ENCODE measurements at regions not wholly inside any gene's neighbourhood (a gene's known extent, or its start where the extent isn't known, plus 50 kb on each side); places are given as distances from the start of the nearest gene placed in this dataset.

- no peak for TF ChIP-seq CTCF (IDR thresholded peaks at IDR 0.05)
These were observed 91.8 kb upstream of the LARP1 start for GRCh38 chr5:154663424-154663823.

DNA sequence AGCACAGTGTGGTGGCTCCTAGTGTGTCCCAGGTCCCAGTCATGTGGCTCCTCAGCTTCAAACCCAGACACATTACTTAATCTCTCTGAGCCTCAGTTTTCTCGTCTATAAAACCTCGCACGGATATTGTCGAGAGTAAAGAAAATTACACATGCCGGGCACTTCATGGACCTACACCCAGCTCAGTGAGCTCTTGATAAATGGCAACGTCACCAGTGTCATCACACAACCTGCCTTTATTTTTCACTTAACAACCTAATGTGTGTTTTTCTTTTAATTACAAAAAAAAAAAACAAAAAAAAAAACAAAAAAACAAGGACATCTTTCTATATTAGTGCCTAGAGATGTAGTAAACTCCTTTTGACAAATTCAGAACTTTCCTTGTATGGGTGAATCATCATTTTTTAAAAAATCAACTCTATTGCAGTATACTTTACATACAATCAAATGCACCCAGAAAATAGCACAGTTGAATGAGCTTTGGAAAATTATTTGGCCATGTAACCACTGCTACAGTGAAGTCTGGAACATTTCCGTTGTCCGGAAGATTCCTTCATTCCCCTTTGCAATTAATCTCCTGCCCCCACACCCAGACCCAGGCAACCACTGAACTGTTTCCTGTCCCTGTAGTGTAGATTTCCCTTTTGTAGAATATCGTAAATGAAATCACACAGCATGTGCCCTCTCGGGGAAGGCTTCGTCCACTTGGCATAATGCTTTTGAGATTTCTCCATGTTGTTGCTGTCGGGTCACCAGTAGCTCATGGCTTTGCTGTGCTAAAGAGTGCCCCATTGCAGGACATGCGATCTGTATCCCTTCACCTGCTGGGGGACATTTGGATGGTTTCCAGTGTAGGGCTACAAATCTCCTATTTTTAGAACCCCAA lies 100.4 kb upstream of the LARP1 start:
- TF ChIP-seq CTCF (IDR thresholded peaks at IDR 0.05), result no peak

DNA sequence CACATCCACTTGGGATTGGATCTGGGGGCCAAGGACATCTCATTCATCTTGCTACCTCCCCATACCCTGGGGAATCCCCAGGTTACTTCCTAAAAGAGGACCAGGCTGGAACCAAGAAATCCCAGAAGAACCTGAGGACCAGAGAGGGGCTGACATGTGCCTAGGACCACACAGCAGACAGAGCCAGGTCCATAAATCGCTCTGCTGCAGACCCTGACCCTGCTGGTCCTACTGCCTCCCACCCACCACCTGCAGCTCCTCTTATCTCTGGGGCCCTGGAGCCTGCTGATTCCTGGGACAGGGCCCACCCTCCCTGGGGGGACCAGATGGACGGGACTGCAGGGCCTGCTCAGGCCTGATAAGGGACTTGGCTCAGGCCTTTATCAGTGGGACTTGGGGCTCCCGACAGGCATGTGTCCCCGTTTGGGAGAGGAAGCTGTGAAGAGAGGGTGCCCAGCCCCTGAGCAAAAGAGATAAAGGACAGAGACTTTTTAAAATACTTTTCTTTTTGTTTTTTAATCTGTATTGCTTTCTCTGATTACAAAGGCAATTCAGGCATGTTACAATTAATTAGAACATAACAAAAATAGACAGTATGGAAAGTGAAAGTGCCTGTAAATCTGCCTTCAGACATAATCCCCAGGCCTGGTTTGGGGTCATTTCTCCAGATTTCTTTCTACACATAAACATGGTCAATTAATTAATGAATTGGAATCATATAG lies 101.3 kb upstream of the LARP1 start:
- no peak for TF ChIP-seq CTCF (IDR thresholded peaks at IDR 0.05)

GRCh38 chr5:154653418-154653763 lies 101.8 kb upstream of the LARP1 start:
- no peak for TF ChIP-seq CTCF (IDR thresholded peaks at IDR 0.05)

DNA sequence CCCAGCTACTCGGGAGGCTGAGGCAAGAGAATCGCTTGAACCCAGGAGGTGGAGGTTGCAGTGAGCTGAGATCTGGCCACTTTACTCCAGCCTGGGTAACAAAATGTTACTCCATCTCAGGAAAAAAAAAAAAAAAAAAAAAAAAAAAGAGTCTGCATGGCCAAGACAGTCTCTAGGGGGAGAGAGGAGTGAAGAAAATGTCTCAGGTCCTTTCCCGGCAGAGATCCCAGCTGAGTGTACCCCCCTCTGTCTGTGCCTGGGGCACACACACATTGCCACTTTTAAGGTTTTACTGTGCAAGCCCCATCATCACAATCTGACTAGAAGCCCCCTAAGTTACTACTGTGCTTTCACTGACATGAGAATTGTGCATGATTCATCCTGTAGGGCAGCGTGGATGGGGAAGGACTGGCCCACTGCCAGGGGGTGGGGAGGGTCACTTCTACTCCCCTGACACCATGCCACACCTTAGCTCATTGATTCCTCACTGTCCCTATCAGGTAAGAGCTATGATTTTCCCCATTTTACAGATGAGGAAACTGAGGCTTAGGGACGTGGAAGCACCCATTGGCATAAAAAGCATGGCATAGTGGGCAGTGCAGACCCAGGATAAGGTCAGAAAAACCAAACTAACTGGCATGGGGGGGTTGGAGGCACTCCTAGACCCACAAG lies 102.3 kb upstream of the LARP1 start:
- TF ChIP-seq CTCF (IDR thresholded peaks at IDR 0.05), result no peak

- TF ChIP-seq CTCF (IDR thresholded peaks at IDR 0.05), result no peak
These were observed 106.5 kb upstream of the LARP1 start for GRCh38 chr5:154648706-154649105.

GRCh38 chr5:154648229-154648628 lies 106.9 kb upstream of the LARP1 start:
- TF ChIP-seq CTCF (IDR thresholded peaks at IDR 0.05), result no peak
